ENCODE measurements at regions not wholly inside any gene's neighbourhood (a gene's known extent, or its start where the extent isn't known, plus 50 kb on each side); places are given as distances from the start of the nearest gene placed in this dataset.
"Not testable (repeated sequence)": the region's sequence is repeated elsewhere in the genome, so short reads cannot be mapped to it uniquely, and the experiment has no call there.

DNA sequence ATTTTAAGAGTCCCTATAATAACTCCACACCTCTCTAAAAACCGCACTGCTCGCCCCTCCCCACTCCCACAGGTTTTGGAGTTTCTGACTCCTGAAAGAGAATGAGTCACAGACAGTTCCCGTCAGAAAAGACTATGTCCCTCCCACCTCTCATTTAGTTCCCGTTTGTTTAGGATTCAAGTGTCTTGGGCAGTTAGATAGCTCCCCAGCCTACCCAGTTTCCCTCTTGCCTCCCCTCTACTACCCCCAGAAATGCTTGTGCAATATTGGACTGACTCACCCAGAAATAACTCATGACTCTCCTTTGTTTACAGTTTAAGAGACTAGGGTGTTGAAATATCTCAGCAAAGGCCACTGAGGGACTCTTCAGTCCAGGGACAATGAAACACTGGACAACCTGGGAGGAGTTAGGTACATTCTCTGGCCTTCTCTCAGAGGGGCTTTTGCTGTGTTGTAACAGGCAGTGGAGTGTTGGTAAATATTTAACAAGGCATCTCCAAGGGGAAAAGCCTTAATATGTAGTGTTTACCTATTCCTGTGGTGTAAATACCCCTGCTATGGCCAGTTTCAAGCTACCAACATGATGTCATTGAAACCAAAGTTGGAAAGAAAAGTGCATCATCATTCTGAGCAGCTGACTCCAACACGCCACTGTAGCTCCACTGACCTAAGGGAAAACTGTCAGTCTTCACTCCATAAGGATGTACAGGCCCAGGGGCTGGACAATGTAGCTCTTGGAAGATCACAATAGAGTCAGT lies 96.1 kb upstream of the CHD2 start:
- no peaks in the 10 kb centered on the region for H3K79me2 ChIP-seq (ENCODE audit: control insufficient read depth, insufficient read depth, low read length)
- peaks cover 10% of the 10 kb centered on the region for H3K4me1 ChIP-seq (ENCODE audit: control insufficient read depth, extremely low read depth, insufficient read depth, low read length)
- ChIA-PET CTCF (interaction anchor here (1.1 to 1.3 kb wide), 2 partner anchors 75 to 114 kb away, joined by 3 to 4 read pairs; no protein-coding TSS in a partner anchor), POLR2A (interaction anchor here (1.3 kb wide), 1 partner anchor 96 kb away, joined by 3 read pairs; the partner anchor contains the start of gene CHD2)
- no peak overlapping the region for H3K4me3 ChIP-seq (replicated peaks in 1 of 3; ENCODE audit: insufficient read depth in 1 of 3, low read depth in 1 of 3, low read length in 3 of 3)
- H4K20me1 ChIP-seq (replicated peaks; ENCODE audit: control insufficient read depth, extremely low read depth, insufficient read depth, low read length), result no peaks in the 10 kb centered on the region
- H3K27me3 ChIP-seq (ENCODE audit: control insufficient read depth in 2 of 2, insufficient read depth in 2 of 2, low read length in 2 of 2), result no peaks in the 10 kb centered on the region
- FAIRE-seq (no peak), DNase-seq (ENCODE audit: low read depth, low spot score) (peak; percentile 28)
- dilution Hi-C loops (cut with MboI; ENCODE audit: extremely low pct_ligation_motif_present, low sequenced_read_pairs) (loop anchor here (25.0 kb wide), 1 partner anchor 108 kb away; the partner anchor contains the start of gene CHD2), intact Hi-C loops (cut with micrococcal nuclease) (no loop called here)
- no peak overlapping the region for H3K9ac ChIP-seq (replicated peaks; ENCODE audit: extremely low read depth, insufficient read depth, low read length)
- H2AFZ ChIP-seq (ENCODE audit: low read depth, low read length), result peak overlapping the region; percentile 71
- no peak overlapping the region for H3K4me2 ChIP-seq (ENCODE audit: insufficient read depth, low read length)
- H3K36me3 ChIP-seq (ENCODE audit: control insufficient read depth in 2 of 2, extremely low read depth in 1 of 2, insufficient read depth in 2 of 2, low read length in 2 of 2), result no peaks in the 10 kb centered on the region
- no peaks in the 10 kb centered on the region for H3K9me1 ChIP-seq (replicated peaks; ENCODE audit: control insufficient read depth, extremely low read depth, insufficient read depth, low read length)
- TF ChIP-seq MYC (IDR thresholded peaks at IDR 0.05; ENCODE audit: low read depth, low read length), result no peak
- TF ChIP-seq, protein P1, sequence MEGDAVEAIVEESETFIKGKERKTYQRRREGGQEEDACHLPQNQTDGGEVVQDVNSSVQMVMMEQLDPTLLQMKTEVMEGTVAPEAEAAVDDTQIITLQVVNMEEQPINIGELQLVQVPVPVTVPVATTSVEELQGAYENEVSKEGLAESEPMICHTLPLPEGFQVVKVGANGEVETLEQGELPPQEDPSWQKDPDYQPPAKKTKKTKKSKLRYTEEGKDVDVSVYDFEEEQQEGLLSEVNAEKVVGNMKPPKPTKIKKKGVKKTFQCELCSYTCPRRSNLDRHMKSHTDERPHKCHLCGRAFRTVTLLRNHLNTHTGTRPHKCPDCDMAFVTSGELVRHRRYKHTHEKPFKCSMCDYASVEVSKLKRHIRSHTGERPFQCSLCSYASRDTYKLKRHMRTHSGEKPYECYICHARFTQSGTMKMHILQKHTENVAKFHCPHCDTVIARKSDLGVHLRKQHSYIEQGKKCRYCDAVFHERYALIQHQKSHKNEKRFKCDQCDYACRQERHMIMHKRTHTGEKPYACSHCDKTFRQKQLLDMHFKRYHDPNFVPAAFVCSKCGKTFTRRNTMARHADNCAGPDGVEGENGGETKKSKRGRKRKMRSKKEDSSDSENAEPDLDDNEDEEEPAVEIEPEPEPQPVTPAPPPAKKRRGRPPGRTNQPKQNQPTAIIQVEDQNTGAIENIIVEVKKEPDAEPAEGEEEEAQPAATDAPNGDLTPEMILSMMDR (IDR thresholded peaks at IDR 0.05; ENCODE audit: extremely low read depth in 1 of 2, insufficient read depth in 1 of 2, low read depth in 1 of 2, low read length in 2 of 2), result no peak
- peak; percentile 6 for TF ChIP-seq FOS (IDR thresholded peaks at IDR 0.05; ENCODE audit: borderline replicate concordance, insufficient read depth, low read length)
- TF ChIP-seq POLR2AphosphoS5 (IDR thresholded peaks at IDR 0.05; ENCODE audit: insufficient read depth, low read depth, low read length), result no peak
- no peak for TF ChIP-seq POLR2A (IDR thresholded peaks at IDR 0.05; ENCODE audit: low read depth, low read length)
- no peak for TF ChIP-seq GATA2 (IDR thresholded peaks at IDR 0.05; ENCODE audit: insufficient read depth, insufficient read length, low read depth, low read length)
- TF ChIP-seq, protein P2, sequence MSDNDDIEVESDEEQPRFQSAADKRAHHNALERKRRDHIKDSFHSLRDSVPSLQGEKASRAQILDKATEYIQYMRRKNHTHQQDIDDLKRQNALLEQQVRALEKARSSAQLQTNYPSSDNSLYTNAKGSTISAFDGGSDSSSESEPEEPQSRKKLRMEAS (IDR thresholded peaks at IDR 0.05; ENCODE audit: insufficient read depth, insufficient read length), result no peak
- BruUV-seq (replicated peaks), result no TSS peak
- no peaks in the 10 kb centered on the region for H3K9me3 ChIP-seq (replicated peaks; ENCODE audit: control insufficient read depth, insufficient read depth, low read length)
- peak overlapping the region; percentile 38 for H3K27ac ChIP-seq (ENCODE audit: insufficient read depth, low read depth, low read length)

DNA sequence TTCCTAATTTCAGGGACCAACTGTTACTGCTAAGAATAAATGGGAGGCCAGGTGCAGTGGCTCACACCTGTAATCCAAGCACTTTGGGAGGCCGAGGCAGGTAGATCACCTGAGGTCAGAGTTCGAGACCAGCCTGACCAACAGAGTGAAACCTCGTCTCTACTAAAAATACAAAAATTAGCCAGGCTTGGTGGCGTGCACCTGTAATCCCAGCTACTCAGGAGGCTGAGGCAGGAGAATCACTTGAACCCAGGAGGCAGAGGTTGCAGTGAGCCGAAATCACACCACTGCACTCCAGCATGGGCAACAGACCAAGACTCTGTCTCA lies 95.6 kb upstream of the CHD2 start:
- peaks cover 12% of the 10 kb centered on the region for H3K4me1 ChIP-seq (ENCODE audit: control insufficient read depth, extremely low read depth, insufficient read depth, low read length)
- H3K36me3 ChIP-seq (ENCODE audit: control insufficient read depth in 2 of 2, extremely low read depth in 1 of 2, insufficient read depth in 2 of 2, low read length in 2 of 2); H3K79me2 ChIP-seq (ENCODE audit: control insufficient read depth, insufficient read depth, low read length); H3K27ac ChIP-seq (ENCODE audit: insufficient read depth, low read depth, low read length); H3K4me2 ChIP-seq (ENCODE audit: insufficient read depth, low read length); H2AFZ ChIP-seq (ENCODE audit: low read depth, low read length); intact Hi-C loops (cut with micrococcal nuclease); H3K9me3 ChIP-seq (replicated peaks; ENCODE audit: control insufficient read depth, insufficient read depth, low read length); DNase-seq (ENCODE audit: low read depth, low spot score); H3K4me3 ChIP-seq (replicated peaks in 1 of 3; ENCODE audit: insufficient read depth in 1 of 3, low read depth in 1 of 3, low read length in 3 of 3); H3K9ac ChIP-seq (replicated peaks; ENCODE audit: extremely low read depth, insufficient read depth, low read length); H3K9me1 ChIP-seq (replicated peaks; ENCODE audit: control insufficient read depth, extremely low read depth, insufficient read depth, low read length); H3K27me3 ChIP-seq (ENCODE audit: control insufficient read depth in 2 of 2, insufficient read depth in 2 of 2, low read length in 2 of 2); FAIRE-seq; H4K20me1 ChIP-seq (replicated peaks; ENCODE audit: control insufficient read depth, extremely low read depth, insufficient read depth, low read length); BruUV-seq (replicated peaks): not testable (repeated sequence)
- dilution Hi-C loops (cut with MboI; ENCODE audit: extremely low pct_ligation_motif_present, low sequenced_read_pairs), result loop anchor here (25.0 kb wide), 1 partner anchor 108 kb away; the partner anchor contains the start of gene CHD2
- ChIA-PET POLR2A (interaction anchor here (1.3 kb wide), 1 partner anchor 95 kb away, joined by 3 read pairs; the partner anchor contains the start of gene CHD2), CTCF (interaction anchor here (1.1 to 1.3 kb wide), 2 partner anchors 74 to 113 kb away, joined by 3 to 4 read pairs; no protein-coding TSS in a partner anchor)
